OCI-LY7 (cell line): ENCODE measurements at regions not wholly inside any gene's neighbourhood (a gene's known extent, or its start where the extent isn't known, plus 50 kb on each side); places are given as distances from the start of the nearest gene placed in this dataset.

Experiments
- CTCF ChIP-seq: fragments of 200-600 bp; sonication (generic); conservative IDR thresholded peaks from 2 replicates; pipeline ENCODE4 v1.5.1; 2014; ENCODE audit warnings: mild to moderate bottlenecking, antibody characterized with exemption, low read length, moderate library complexity, mixed read lengths
- EZH2phosphoT487 ChIP-seq: fragments of 200-600 bp; sonication (generic); IDR thresholded peaks from 2 replicates; pipeline ENCODE4 v1.6.1; 2018; ENCODE audit warnings: low read depth, borderline replicate concordance, mild to moderate bottlenecking, mixed run types, antibody characterized with exemption, low read length, moderate library complexity, mixed read lengths

- TF ChIP-seq CTCF: no peak
- no peak for TF ChIP-seq EZH2phosphoT487
These were observed 483.0 kb upstream of the NDST4 start for GRCh38 chr4:115596265-115597001.
